HG02623 (cell line): ENCODE measurements at regions not wholly inside any gene's neighbourhood (a gene's known extent, or its start where the extent isn't known, plus 50 kb on each side); places are given as distances from the start of the nearest gene placed in this dataset.
"Not testable (repeated sequence)": the region's sequence is repeated elsewhere in the genome, so short reads cannot be mapped to it uniquely, and the experiment has no call there.

ENCODE experiments used
- ATAC-seq: cut with Tn5 transposase; IDR thresholded peaks from one replicate; pipeline ENCODE4 v1.9.1; 2021; ENCODE audit warnings: moderate library complexity; ENCODE audit not compliant: unreplicated experiment

- no peak for ATAC-seq
These were observed 223.7 kb upstream of the SULF2 start for GRCh38 chr20:48008850-48009515.

GRCh38 chr20:48007351-48007750 is 222.1 kb upstream of the SULF2 start:
- no peak for ATAC-seq

- no peak for ATAC-seq
These were observed 221.0 kb upstream of the SULF2 start for GRCh38 chr20:48006036-48006833.

GRCh38 chr20:48003021-48003420 is 217.7 kb upstream of the SULF2 start:
- no peak for ATAC-seq

GRCh38 chr20:48002517-48002970 is 217.3 kb upstream of the SULF2 start:
- ATAC-seq: no peak

GRCh38 chr20:47999166-47999565 is 213.9 kb upstream of the SULF2 start:
- ATAC-seq: no peak

- no peak for ATAC-seq
These were observed 213.5 kb upstream of the SULF2 start for GRCh38 chr20:47998736-47999135.

GRCh38 chr20:47995661-47996060 is 210.4 kb upstream of the SULF2 start:
- ATAC-seq: no peak

GRCh38 chr20:47993817-47994216 is 208.5 kb upstream of the SULF2 start:
- ATAC-seq: no peak

GRCh38 chr20:47993035-47993755 is 207.9 kb upstream of the SULF2 start:
- ATAC-seq: no peak

GRCh38 chr20:47991875-47992488 is 206.7 kb upstream of the SULF2 start:
- ATAC-seq: no peak

GRCh38 chr20:47990507-47991150 is 205.3 kb upstream of the SULF2 start:
- no peak for ATAC-seq

- no peak for ATAC-seq
These were observed 204.7 kb upstream of the SULF2 start for GRCh38 chr20:47989957-47990356.

- ATAC-seq: no peak
These were observed 203.4 kb upstream of the SULF2 start for GRCh38 chr20:47988676-47989075.

GRCh38 chr20:47985092-47985850 is 200.0 kb upstream of the SULF2 start:
- no peak for ATAC-seq

GRCh38 chr20:47984437-47984836 is 199.2 kb upstream of the SULF2 start:
- no peak for ATAC-seq

- ATAC-seq: not testable (repeated sequence)
These were observed 198.4 kb upstream of the SULF2 start for GRCh38 chr20:47983642-47984041.

GRCh38 chr20:47982574-47983360 is 197.5 kb upstream of the SULF2 start:
- ATAC-seq: no peak

- no peak for ATAC-seq
These were observed 195.9 kb upstream of the SULF2 start for GRCh38 chr20:47981222-47981621.
